ENCODE measurements at regions not wholly inside any gene's neighbourhood (a gene's known extent, or its start where the extent isn't known, plus 50 kb on each side); places are given as distances from the start of the nearest gene placed in this dataset.

- Histone ChIP-seq H3K4me2 (no peak overlapping the region), H2AFZ (replicated peaks) (no peak overlapping the region), H3K9ac (no peak overlapping the region), H3K4me3 (no peak overlapping the region), H3K36me3 (no peaks in the 10 kb centered on the region), H3K27me3 (no peaks in the 10 kb centered on the region), H4K20me1 (ENCODE audit: low read depth) (no peaks in the 10 kb centered on the region), H3K79me2 (ENCODE audit: low read depth) (no peaks in the 10 kb centered on the region), H3K27ac (no peak overlapping the region), H3F3A (ENCODE audit: low read depth) (peaks cover 25% of the 10 kb centered on the region), H3K9me3 (ENCODE audit: low read depth) (no peaks in the 10 kb centered on the region), H3K4me1 (peaks cover 21% of the 10 kb centered on the region)
- H3K4me3 Mint-ChIP-seq = no peak overlapping the region
- H3K9me3 Mint-ChIP-seq = no peaks in the 10 kb centered on the region
- H3K27ac Mint-ChIP-seq = no peak overlapping the region
- H3K27me3 Mint-ChIP-seq (ENCODE audit: insufficient read depth, low read depth) = peaks cover 11% of the 10 kb centered on the region
- no peaks in the 10 kb centered on the region for H3K36me3 Mint-ChIP-seq
- peaks cover 41% of the 10 kb centered on the region for H3K4me1 Mint-ChIP-seq
- TF ChIP-seq, protein P1, sequence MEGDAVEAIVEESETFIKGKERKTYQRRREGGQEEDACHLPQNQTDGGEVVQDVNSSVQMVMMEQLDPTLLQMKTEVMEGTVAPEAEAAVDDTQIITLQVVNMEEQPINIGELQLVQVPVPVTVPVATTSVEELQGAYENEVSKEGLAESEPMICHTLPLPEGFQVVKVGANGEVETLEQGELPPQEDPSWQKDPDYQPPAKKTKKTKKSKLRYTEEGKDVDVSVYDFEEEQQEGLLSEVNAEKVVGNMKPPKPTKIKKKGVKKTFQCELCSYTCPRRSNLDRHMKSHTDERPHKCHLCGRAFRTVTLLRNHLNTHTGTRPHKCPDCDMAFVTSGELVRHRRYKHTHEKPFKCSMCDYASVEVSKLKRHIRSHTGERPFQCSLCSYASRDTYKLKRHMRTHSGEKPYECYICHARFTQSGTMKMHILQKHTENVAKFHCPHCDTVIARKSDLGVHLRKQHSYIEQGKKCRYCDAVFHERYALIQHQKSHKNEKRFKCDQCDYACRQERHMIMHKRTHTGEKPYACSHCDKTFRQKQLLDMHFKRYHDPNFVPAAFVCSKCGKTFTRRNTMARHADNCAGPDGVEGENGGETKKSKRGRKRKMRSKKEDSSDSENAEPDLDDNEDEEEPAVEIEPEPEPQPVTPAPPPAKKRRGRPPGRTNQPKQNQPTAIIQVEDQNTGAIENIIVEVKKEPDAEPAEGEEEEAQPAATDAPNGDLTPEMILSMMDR (IDR thresholded peaks at IDR 0.05) = no peak
- TF ChIP-seq EZH2 (IDR thresholded peaks at IDR 0.05) (no peak), EZH2phosphoT487 (IDR thresholded peaks at IDR 0.05) (no peak)
- DNase-seq (ENCODE audit: low spot score) = no peak
These were observed 196.8 kb downstream of the REEP3 start for GRCh38 chr10:63718006-63718405.

DNA sequence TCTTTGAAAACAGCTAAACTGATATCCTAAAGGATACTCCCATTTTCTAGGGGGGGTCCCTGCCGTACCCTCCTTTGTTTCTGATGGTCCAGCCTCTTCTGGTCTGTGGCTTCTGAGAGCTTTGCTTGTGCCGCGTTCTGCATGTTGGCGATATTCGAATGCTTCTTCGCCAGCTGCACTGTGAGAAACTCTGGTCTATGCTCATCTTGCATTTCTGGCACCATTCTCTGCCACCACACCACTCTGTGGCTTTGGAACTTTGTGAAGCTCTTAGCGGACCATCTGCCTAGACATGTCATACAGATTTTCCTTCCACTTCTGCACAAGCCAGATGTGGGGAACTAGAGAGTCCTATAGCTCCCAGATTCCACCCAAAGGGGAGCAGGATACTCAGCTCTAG, 197.2 kb downstream of the REEP3 start:
- Histone ChIP-seq H3F3A (ENCODE audit: low read depth) (peaks cover 21% of the 10 kb centered on the region), H3K36me3 (no peaks in the 10 kb centered on the region), H3K4me1 (peaks cover 17% of the 10 kb centered on the region), H3K9me3 (ENCODE audit: low read depth) (no peaks in the 10 kb centered on the region), H4K20me1 (ENCODE audit: low read depth) (no peaks in the 10 kb centered on the region), H3K4me3 (no peak overlapping the region), H3K9ac (no peak overlapping the region), H3K79me2 (ENCODE audit: low read depth) (no peaks in the 10 kb centered on the region), H3K27me3 (no peaks in the 10 kb centered on the region), H3K4me2 (no peak overlapping the region), H3K27ac (no peak overlapping the region), H2AFZ (replicated peaks) (no peak overlapping the region)
- peaks cover 11% of the 10 kb centered on the region for H3K27me3 Mint-ChIP-seq (ENCODE audit: insufficient read depth, low read depth)
- TF ChIP-seq, protein P1 (IDR thresholded peaks at IDR 0.05) = no peak
- TF ChIP-seq EZH2phosphoT487 (IDR thresholded peaks at IDR 0.05) = no peak
- TF ChIP-seq EZH2 (IDR thresholded peaks at IDR 0.05) = no peak
- H3K4me1 Mint-ChIP-seq = peaks cover 37% of the 10 kb centered on the region
- no peak for DNase-seq (ENCODE audit: low spot score)
- no peaks in the 10 kb centered on the region for H3K9me3 Mint-ChIP-seq
- H3K36me3 Mint-ChIP-seq = no peaks in the 10 kb centered on the region
- no peak overlapping the region for H3K27ac Mint-ChIP-seq
- no peak overlapping the region for H3K4me3 Mint-ChIP-seq

DNA sequence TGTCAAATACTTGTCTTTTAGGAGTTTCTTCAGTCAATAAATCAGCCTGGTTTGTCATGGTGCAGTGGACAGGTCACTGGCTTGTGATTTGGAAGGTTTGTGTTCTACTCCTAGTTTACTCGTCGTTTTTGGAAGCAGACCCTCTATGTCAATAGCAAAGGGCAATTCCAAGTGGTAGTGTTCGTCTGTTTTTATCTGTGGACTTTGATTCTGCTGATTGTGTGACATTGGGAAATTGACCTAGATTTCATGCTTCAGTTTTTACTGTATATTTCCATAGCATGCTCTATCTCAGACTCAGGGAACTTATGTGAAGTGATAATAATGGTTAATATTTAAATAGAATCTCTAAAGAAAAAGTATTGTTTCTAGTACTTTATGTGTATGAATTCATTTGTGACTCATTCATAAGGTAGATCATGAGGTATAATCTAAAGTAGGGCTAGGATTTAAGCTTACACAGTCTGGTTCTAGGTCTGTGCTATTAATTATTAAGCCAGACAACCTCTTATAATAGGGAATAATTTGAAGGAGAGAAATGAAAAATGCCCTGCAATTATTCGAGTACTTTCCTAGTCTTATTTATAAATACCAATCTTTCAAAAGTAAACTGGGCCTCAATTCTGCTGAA, 198.1 kb downstream of the REEP3 start:
- H3K27me3 ChIP-seq = no peaks in the 10 kb centered on the region
- DNase-seq (ENCODE audit: low spot score) = no peak
- Mint-ChIP-seq H3K27ac (no peak overlapping the region), H3K36me3 (no peaks in the 10 kb centered on the region), H3K9me3 (no peaks in the 10 kb centered on the region), H3K4me3 (no peak overlapping the region), H3K4me1 (peaks cover 28% of the 10 kb centered on the region), H3K27me3 (ENCODE audit: insufficient read depth, low read depth) (peaks cover 11% of the 10 kb centered on the region)
- no peak overlapping the region for H2AFZ ChIP-seq (replicated peaks)
- no peaks in the 10 kb centered on the region for H3K36me3 ChIP-seq
- TF ChIP-seq EZH2 (IDR thresholded peaks at IDR 0.05) = no peak
- TF ChIP-seq EZH2phosphoT487 (IDR thresholded peaks at IDR 0.05) = no peak
- TF ChIP-seq, protein P1 (IDR thresholded peaks at IDR 0.05) = no peak
- H3K9ac ChIP-seq = no peak overlapping the region
- H3F3A ChIP-seq (ENCODE audit: low read depth) = peaks cover 12% of the 10 kb centered on the region
- no peak overlapping the region for H3K4me2 ChIP-seq
- peaks cover 12% of the 10 kb centered on the region for H3K4me1 ChIP-seq
- H3K9me3 ChIP-seq (ENCODE audit: low read depth) = no peaks in the 10 kb centered on the region
- no peak overlapping the region for H3K4me3 ChIP-seq
- H3K27ac ChIP-seq = no peak overlapping the region
- H4K20me1 ChIP-seq (ENCODE audit: low read depth) = no peaks in the 10 kb centered on the region
- no peaks in the 10 kb centered on the region for H3K79me2 ChIP-seq (ENCODE audit: low read depth)

All from neural progenitor cell (in vitro differentiated cells).